ENCODE measurements at regions not wholly inside any gene's neighbourhood (a gene's known extent, or its start where the extent isn't known, plus 50 kb on each side); places are given as distances from the start of the nearest gene placed in this dataset.

GRCh38 chr4:89538171-89538570, 230.6 kb upstream of the GPRIN3 start:
- no peak overlapping the region for H3K27ac Mint-ChIP-seq (ENCODE audit: unreplicated experiment)
- H3K4me1 Mint-ChIP-seq (ENCODE audit: unreplicated experiment) = no peaks in the 10 kb centered on the region
- no peak overlapping the region for H3K4me3 Mint-ChIP-seq (ENCODE audit: unreplicated experiment)
- no peaks in the 10 kb centered on the region for H3K9me3 Mint-ChIP-seq (ENCODE audit: unreplicated experiment)
- H3K36me3 Mint-ChIP-seq (ENCODE audit: low read depth, unreplicated experiment) = peaks cover 4% of the 10 kb centered on the region
- no peak for TF ChIP-seq CTCF (IDR thresholded peaks at IDR 0.05; ENCODE audit: unreplicated experiment)
- DNase-seq (ENCODE audit: low spot score) = no peak
- H3K27me3 Mint-ChIP-seq (ENCODE audit: unreplicated experiment) = no peaks in the 10 kb centered on the region

- no peak for DNase-seq (ENCODE audit: low spot score)
- TF ChIP-seq CTCF (IDR thresholded peaks at IDR 0.05; ENCODE audit: unreplicated experiment) = no peak
- no peaks in the 10 kb centered on the region for H3K27me3 Mint-ChIP-seq (ENCODE audit: unreplicated experiment)
- H3K4me3 Mint-ChIP-seq (ENCODE audit: unreplicated experiment) = no peak overlapping the region
- no peak overlapping the region for H3K27ac Mint-ChIP-seq (ENCODE audit: unreplicated experiment)
- H3K4me1 Mint-ChIP-seq (ENCODE audit: unreplicated experiment) = no peaks in the 10 kb centered on the region
- H3K9me3 Mint-ChIP-seq (ENCODE audit: unreplicated experiment) = no peaks in the 10 kb centered on the region
- peaks cover 4% of the 10 kb centered on the region for H3K36me3 Mint-ChIP-seq (ENCODE audit: low read depth, unreplicated experiment)
These were observed 229.7 kb upstream of the GPRIN3 start for GRCh38 chr4:89537281-89537680.

- Mint-ChIP-seq H3K36me3 (ENCODE audit: low read depth, unreplicated experiment) (no peaks in the 10 kb centered on the region), H3K4me3 (ENCODE audit: unreplicated experiment) (no peak overlapping the region), H3K9me3 (ENCODE audit: unreplicated experiment) (no peaks in the 10 kb centered on the region), H3K27ac (ENCODE audit: unreplicated experiment) (no peak overlapping the region), H3K4me1 (ENCODE audit: unreplicated experiment) (no peaks in the 10 kb centered on the region), H3K27me3 (ENCODE audit: unreplicated experiment) (no peaks in the 10 kb centered on the region)
- no peak for DNase-seq (ENCODE audit: low spot score)
- TF ChIP-seq CTCF (IDR thresholded peaks at IDR 0.05; ENCODE audit: unreplicated experiment) = no peak
These were observed 227.7 kb upstream of the GPRIN3 start for GRCh38 chr4:89535251-89535650.

- TF ChIP-seq CTCF (IDR thresholded peaks at IDR 0.05; ENCODE audit: unreplicated experiment) = no peak
- H3K36me3 Mint-ChIP-seq (ENCODE audit: low read depth, unreplicated experiment) = no peaks in the 10 kb centered on the region
- no peaks in the 10 kb centered on the region for H3K4me1 Mint-ChIP-seq (ENCODE audit: unreplicated experiment)
- no peak overlapping the region for H3K27ac Mint-ChIP-seq (ENCODE audit: unreplicated experiment)
- H3K9me3 Mint-ChIP-seq (ENCODE audit: unreplicated experiment) = no peaks in the 10 kb centered on the region
- no peak overlapping the region for H3K4me3 Mint-ChIP-seq (ENCODE audit: unreplicated experiment)
- no peaks in the 10 kb centered on the region for H3K27me3 Mint-ChIP-seq (ENCODE audit: unreplicated experiment)
- DNase-seq (ENCODE audit: low spot score) = no peak
These were observed 226.8 kb upstream of the GPRIN3 start for GRCh38 chr4:89534356-89534755.

GRCh38 chr4:89531932-89532640, 224.5 kb upstream of the GPRIN3 start:
- TF ChIP-seq CTCF (IDR thresholded peaks at IDR 0.05; ENCODE audit: unreplicated experiment) = no peak
- no peak for DNase-seq (ENCODE audit: low spot score)
- Mint-ChIP-seq H3K4me1 (ENCODE audit: unreplicated experiment) (no peaks in the 10 kb centered on the region), H3K27me3 (ENCODE audit: unreplicated experiment) (no peaks in the 10 kb centered on the region), H3K27ac (ENCODE audit: unreplicated experiment) (no peak overlapping the region), H3K36me3 (ENCODE audit: low read depth, unreplicated experiment) (no peaks in the 10 kb centered on the region), H3K9me3 (ENCODE audit: unreplicated experiment) (no peaks in the 10 kb centered on the region), H3K4me3 (ENCODE audit: unreplicated experiment) (no peak overlapping the region)
